ENCODE measurements at regions not wholly inside any gene's neighbourhood (a gene's known extent, or its start where the extent isn't known, plus 50 kb on each side); places are given as distances from the start of the nearest gene placed in this dataset.
"Not testable (repeated sequence)": the region's sequence is repeated elsewhere in the genome, so short reads cannot be mapped to it uniquely, and the experiment has no call there.

GRCh38 chr6:130558131-130558530 lies 192.3 kb downstream of the TMEM200A start:
- Histone ChIP-seq H4K20me1 (ENCODE audit: control insufficient read depth, extremely low read depth, insufficient read depth, low read length) (no peaks in the 10 kb centered on the region), H3K36me3 (ENCODE audit: control insufficient read depth, insufficient read depth, low read length) (no peaks in the 10 kb centered on the region), H3K9me3 (ENCODE audit: control insufficient read depth, insufficient read depth, low read depth, low read length) (no peaks in the 10 kb centered on the region), H3K4me2 (ENCODE audit: extremely low read depth, insufficient read depth, low read length) (no peak overlapping the region), H3K79me2 (ENCODE audit: control insufficient read depth, insufficient read depth, low read length) (no peaks in the 10 kb centered on the region), H3K4me3 (replicated peaks in 1 of 4; ENCODE audit: control extremely low read depth in 1 of 4, insufficient read depth in 1 of 4, low read depth in 3 of 4, low read length in 4 of 4) (no peak overlapping the region), H3K9ac (ENCODE audit: insufficient read depth, low read length) (no peak overlapping the region), H3K4me1 (ENCODE audit: control insufficient read depth, extremely low read depth, insufficient read depth, low read length) (no peaks in the 10 kb centered on the region), H2AFZ (ENCODE audit: low read length) (no peak overlapping the region), H3K27ac (ENCODE audit: insufficient read depth, low read length) (no peak overlapping the region), H3K27me3 (ENCODE audit: control insufficient read depth, insufficient read depth, low read length) (no peaks in the 10 kb centered on the region)
- no peak for TF ChIP-seq EZH2 (IDR thresholded peaks at IDR 0.05; ENCODE audit: low read length, missing control alignments)
- TF ChIP-seq CTCF (conservative IDR thresholded peaks at IDR 0.05 in 1 of 2, IDR thresholded peaks at IDR 0.05 in 1 of 2; ENCODE audit: low read depth in 1 of 2, low read length in 2 of 2) = no peak
- DNase-seq (ENCODE audit: low read depth in 2 of 2) = peak in 1 of 2 donors; percentile 21

GRCh38 chr6:130559166-130559565 lies 193.3 kb downstream of the TMEM200A start:
- TF ChIP-seq CTCF (conservative IDR thresholded peaks at IDR 0.05 in 1 of 2, IDR thresholded peaks at IDR 0.05 in 1 of 2; ENCODE audit: low read depth in 1 of 2, low read length in 2 of 2) (no peak), EZH2 (IDR thresholded peaks at IDR 0.05; ENCODE audit: low read length, missing control alignments) (no peak)
- Histone ChIP-seq H3K9me3 (ENCODE audit: control insufficient read depth, insufficient read depth, low read depth, low read length) (no peaks in the 10 kb centered on the region), H3K4me3 (replicated peaks in 1 of 4; ENCODE audit: control extremely low read depth in 1 of 4, insufficient read depth in 1 of 4, low read depth in 3 of 4, low read length in 4 of 4) (no peak overlapping the region), H3K27ac (ENCODE audit: insufficient read depth, low read length) (no peak overlapping the region), H3K4me1 (ENCODE audit: control insufficient read depth, extremely low read depth, insufficient read depth, low read length) (no peaks in the 10 kb centered on the region), H4K20me1 (ENCODE audit: control insufficient read depth, extremely low read depth, insufficient read depth, low read length) (no peaks in the 10 kb centered on the region), H2AFZ (ENCODE audit: low read length) (no peak overlapping the region), H3K9ac (ENCODE audit: insufficient read depth, low read length) (no peak overlapping the region), H3K27me3 (ENCODE audit: control insufficient read depth, insufficient read depth, low read length) (no peaks in the 10 kb centered on the region), H3K4me2 (ENCODE audit: extremely low read depth, insufficient read depth, low read length) (no peak overlapping the region), H3K79me2 (ENCODE audit: control insufficient read depth, insufficient read depth, low read length) (no peaks in the 10 kb centered on the region), H3K36me3 (ENCODE audit: control insufficient read depth, insufficient read depth, low read length) (no peaks in the 10 kb centered on the region)
- peak in 1 of 2 donors; percentile 23 for DNase-seq (ENCODE audit: low read depth in 2 of 2)

GRCh38 chr6:130560231-130560630 lies 194.4 kb downstream of the TMEM200A start:
- Histone ChIP-seq H3K9me3 (ENCODE audit: control insufficient read depth, insufficient read depth, low read depth, low read length) (no peaks in the 10 kb centered on the region), H3K79me2 (ENCODE audit: control insufficient read depth, insufficient read depth, low read length) (no peaks in the 10 kb centered on the region), H3K4me1 (ENCODE audit: control insufficient read depth, extremely low read depth, insufficient read depth, low read length) (no peaks in the 10 kb centered on the region), H3K9ac (ENCODE audit: insufficient read depth, low read length) (no peak overlapping the region), H3K27ac (ENCODE audit: insufficient read depth, low read length) (no peak overlapping the region), H3K27me3 (ENCODE audit: control insufficient read depth, insufficient read depth, low read length) (no peaks in the 10 kb centered on the region), H3K4me2 (ENCODE audit: extremely low read depth, insufficient read depth, low read length) (no peak overlapping the region), H3K36me3 (ENCODE audit: control insufficient read depth, insufficient read depth, low read length) (no peaks in the 10 kb centered on the region), H3K4me3 (replicated peaks in 1 of 4; ENCODE audit: control extremely low read depth in 1 of 4, insufficient read depth in 1 of 4, low read depth in 3 of 4, low read length in 4 of 4) (no peak overlapping the region), H2AFZ (ENCODE audit: low read length) (no peak overlapping the region), H4K20me1 (ENCODE audit: control insufficient read depth, extremely low read depth, insufficient read depth, low read length) (no peaks in the 10 kb centered on the region)
- DNase-seq (ENCODE audit: low read depth in 2 of 2) = peak in 1 of 2 donors; percentile 50
- TF ChIP-seq CTCF (conservative IDR thresholded peaks at IDR 0.05 in 1 of 2, IDR thresholded peaks at IDR 0.05 in 1 of 2; ENCODE audit: low read depth in 1 of 2, low read length in 2 of 2) (no peak), EZH2 (IDR thresholded peaks at IDR 0.05; ENCODE audit: low read length, missing control alignments) (no peak)

- H4K20me1 ChIP-seq (ENCODE audit: control insufficient read depth, extremely low read depth, insufficient read depth, low read length); H3K4me2 ChIP-seq (ENCODE audit: extremely low read depth, insufficient read depth, low read length); H3K27ac ChIP-seq (ENCODE audit: insufficient read depth, low read length); H3K79me2 ChIP-seq (ENCODE audit: control insufficient read depth, insufficient read depth, low read length); H3K9ac ChIP-seq (ENCODE audit: insufficient read depth, low read length); H3K27me3 ChIP-seq (ENCODE audit: control insufficient read depth, insufficient read depth, low read length); DNase-seq (ENCODE audit: low read depth in 2 of 2); H3K36me3 ChIP-seq (ENCODE audit: control insufficient read depth, insufficient read depth, low read length); H3K9me3 ChIP-seq (ENCODE audit: control insufficient read depth, insufficient read depth, low read depth, low read length); H3K4me1 ChIP-seq (ENCODE audit: control insufficient read depth, extremely low read depth, insufficient read depth, low read length); H3K4me3 ChIP-seq (replicated peaks in 1 of 4; ENCODE audit: control extremely low read depth in 1 of 4, insufficient read depth in 1 of 4, low read depth in 3 of 4, low read length in 4 of 4); H2AFZ ChIP-seq (ENCODE audit: low read length): not testable (repeated sequence)
Measured at GRCh38 chr6:130561159-130561558, 195.3 kb downstream of the TMEM200A start.
